ENCODE measurements at regions not wholly inside any gene's neighbourhood (a gene's known extent, or its start where the extent isn't known, plus 50 kb on each side); places are given as distances from the start of the nearest gene placed in this dataset.

DNA sequence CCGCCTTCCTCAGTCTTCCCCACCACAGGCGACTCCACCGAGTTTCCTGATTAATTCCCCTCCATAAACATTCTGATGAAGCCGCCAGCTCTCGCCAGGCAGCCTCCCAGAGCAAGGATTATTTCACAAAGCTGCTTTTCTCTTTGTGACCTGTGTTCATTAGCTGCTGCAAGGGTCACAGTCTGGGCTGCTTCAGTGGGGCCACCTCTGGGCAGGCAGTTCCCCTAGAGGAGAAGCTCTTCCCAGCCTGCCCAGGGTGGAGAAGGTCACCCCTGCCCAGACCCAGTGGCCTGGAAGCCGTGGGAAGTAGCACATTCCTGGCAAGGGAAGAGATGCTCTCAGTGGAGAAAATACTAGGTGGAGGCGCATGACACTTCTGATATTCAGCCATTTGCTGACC lies 58.4 kb upstream of the RAPGEF1 start:
- TF ChIP-seq, protein P1, sequence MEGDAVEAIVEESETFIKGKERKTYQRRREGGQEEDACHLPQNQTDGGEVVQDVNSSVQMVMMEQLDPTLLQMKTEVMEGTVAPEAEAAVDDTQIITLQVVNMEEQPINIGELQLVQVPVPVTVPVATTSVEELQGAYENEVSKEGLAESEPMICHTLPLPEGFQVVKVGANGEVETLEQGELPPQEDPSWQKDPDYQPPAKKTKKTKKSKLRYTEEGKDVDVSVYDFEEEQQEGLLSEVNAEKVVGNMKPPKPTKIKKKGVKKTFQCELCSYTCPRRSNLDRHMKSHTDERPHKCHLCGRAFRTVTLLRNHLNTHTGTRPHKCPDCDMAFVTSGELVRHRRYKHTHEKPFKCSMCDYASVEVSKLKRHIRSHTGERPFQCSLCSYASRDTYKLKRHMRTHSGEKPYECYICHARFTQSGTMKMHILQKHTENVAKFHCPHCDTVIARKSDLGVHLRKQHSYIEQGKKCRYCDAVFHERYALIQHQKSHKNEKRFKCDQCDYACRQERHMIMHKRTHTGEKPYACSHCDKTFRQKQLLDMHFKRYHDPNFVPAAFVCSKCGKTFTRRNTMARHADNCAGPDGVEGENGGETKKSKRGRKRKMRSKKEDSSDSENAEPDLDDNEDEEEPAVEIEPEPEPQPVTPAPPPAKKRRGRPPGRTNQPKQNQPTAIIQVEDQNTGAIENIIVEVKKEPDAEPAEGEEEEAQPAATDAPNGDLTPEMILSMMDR (IDR thresholded peaks at IDR 0.05 in 2 of 3, conservative IDR thresholded peaks at IDR 0.05 in 1 of 3; ENCODE audit: insufficient read depth in 2 of 3, low read depth in 1 of 3, low read length in 3 of 3), result no peak
- TF ChIP-seq KAT2B (IDR thresholded peaks at IDR 0.05; ENCODE audit: low read depth, low read length), result no peak

Data from K562 (cell line).